ENCODE measurements at regions not wholly inside any gene's neighbourhood (a gene's known extent, or its start where the extent isn't known, plus 50 kb on each side); places are given as distances from the start of the nearest gene placed in this dataset.

DNA sequence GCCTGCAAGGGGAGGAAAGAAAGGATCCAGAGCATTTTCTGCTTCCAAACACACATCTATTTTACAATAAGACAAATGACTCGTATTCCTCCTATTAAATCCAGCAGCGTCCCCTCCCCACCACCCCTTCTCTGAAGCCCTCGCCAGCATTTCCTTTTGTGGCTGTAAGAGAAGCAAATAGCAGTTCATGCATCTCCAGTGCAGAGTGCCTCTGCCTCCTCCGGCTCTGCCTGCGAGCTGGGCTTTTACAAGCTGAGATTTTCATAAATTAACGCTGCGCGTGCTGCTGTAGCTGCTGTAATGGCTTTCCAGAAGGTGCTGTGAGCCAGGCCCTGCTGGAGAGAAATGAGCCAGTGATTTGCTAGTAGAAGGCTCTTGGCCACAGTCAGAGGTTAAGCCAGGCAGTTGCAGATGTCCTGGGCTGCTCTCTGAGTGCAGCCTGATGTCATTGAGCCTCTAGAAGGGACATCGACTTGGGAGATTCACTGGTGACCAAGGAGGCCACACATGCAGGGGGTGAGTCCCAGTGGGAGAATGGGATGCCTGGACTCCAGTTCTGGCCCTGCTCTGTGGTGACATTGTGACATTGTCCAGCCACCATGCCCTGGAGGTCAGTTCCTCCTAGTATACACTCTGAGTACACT, 134.5 kb upstream of the NAV2 start:
- TF ChIP-seq, protein P1, sequence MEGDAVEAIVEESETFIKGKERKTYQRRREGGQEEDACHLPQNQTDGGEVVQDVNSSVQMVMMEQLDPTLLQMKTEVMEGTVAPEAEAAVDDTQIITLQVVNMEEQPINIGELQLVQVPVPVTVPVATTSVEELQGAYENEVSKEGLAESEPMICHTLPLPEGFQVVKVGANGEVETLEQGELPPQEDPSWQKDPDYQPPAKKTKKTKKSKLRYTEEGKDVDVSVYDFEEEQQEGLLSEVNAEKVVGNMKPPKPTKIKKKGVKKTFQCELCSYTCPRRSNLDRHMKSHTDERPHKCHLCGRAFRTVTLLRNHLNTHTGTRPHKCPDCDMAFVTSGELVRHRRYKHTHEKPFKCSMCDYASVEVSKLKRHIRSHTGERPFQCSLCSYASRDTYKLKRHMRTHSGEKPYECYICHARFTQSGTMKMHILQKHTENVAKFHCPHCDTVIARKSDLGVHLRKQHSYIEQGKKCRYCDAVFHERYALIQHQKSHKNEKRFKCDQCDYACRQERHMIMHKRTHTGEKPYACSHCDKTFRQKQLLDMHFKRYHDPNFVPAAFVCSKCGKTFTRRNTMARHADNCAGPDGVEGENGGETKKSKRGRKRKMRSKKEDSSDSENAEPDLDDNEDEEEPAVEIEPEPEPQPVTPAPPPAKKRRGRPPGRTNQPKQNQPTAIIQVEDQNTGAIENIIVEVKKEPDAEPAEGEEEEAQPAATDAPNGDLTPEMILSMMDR (IDR thresholded peaks at IDR 0.05; ENCODE audit: insufficient read depth, low read depth, low read length) = no peak
- no peak for TF ChIP-seq EZH2 (IDR thresholded peaks at IDR 0.05; ENCODE audit: insufficient read depth, low read length)
